ENCODE measurements at regions not wholly inside any gene's neighbourhood (a gene's known extent, or its start where the extent isn't known, plus 50 kb on each side); places are given as distances from the start of the nearest gene placed in this dataset.
"Not testable (repeated sequence)": the region's sequence is repeated elsewhere in the genome, so short reads cannot be mapped to it uniquely, and the experiment has no call there.

- H3K36me3 Mint-ChIP-seq, result no peaks in the 10 kb centered on the region
- H3K9me3 Mint-ChIP-seq, result no peaks in the 10 kb centered on the region
- DNase-seq (ENCODE audit: low spot score in 2 of 2), result no peak
- H3K27ac Mint-ChIP-seq, result no peak overlapping the region
- no peak for ATAC-seq
Observed at GRCh38 chr5:68126886-68127285, 88.7 kb upstream of the PIK3R1 start.

- no peaks in the 10 kb centered on the region for H3K9me3 Mint-ChIP-seq
- no peaks in the 10 kb centered on the region for H3K36me3 Mint-ChIP-seq
- no peak overlapping the region for H3K27ac Mint-ChIP-seq
- DNase-seq (ENCODE audit: low spot score in 2 of 2) (no peak), ATAC-seq (peak in 1 of 2 donors; percentile 18)
Observed at GRCh38 chr5:68122439-68123328, 92.9 kb upstream of the PIK3R1 start.

- Mint-ChIP-seq H3K27ac (no peak overlapping the region), H3K36me3 (no peaks in the 10 kb centered on the region), H3K9me3 (no peaks in the 10 kb centered on the region)
- no peak for DNase-seq (ENCODE audit: low spot score in 2 of 2)
- no peak for ATAC-seq
Observed at GRCh38 chr5:68116868-68117411, 98.6 kb upstream of the PIK3R1 start.

DNA sequence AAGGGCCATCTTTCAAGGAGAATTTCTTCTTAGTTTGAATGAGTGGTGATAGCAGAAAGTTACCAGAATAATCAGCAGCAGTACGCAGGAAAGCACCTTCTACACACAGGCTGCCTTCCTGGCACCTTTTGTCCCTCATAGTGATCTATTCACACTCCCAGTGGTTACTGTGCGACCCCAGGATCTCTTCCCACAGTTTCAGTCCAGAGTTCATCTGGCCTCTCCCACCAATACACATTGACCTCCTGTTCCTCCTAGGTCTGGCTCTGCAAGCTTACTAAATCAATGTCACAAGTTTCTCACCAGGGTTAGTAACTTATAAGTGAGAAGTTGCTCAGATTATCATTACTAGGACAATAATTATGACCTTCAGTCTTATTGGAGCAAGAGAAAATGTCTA, 99.1 kb upstream of the PIK3R1 start:
- Mint-ChIP-seq H3K36me3 (no peaks in the 10 kb centered on the region), H3K9me3 (no peaks in the 10 kb centered on the region), H3K27ac (no peak overlapping the region)
- ATAC-seq (no peak), DNase-seq (ENCODE audit: low spot score in 2 of 2) (no peak)

DNA sequence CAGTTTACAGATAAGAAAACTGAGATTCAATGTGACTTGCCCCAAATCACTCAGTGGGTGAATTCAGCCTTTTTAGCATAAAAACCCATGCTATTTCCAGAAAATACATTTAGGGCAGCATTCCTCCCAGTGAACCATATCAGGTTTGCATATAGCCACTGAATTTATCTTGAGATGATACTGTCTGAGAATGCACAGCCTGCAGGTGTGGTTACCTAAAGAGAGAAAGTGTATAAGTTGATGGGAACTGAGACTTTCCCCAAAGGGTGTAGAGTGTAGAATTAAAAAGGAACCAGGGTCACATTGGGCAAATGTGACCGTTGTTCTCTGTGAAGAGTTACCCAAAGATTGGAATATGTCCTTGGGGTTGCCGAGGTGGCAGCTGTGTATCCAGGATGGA, 100.0 kb upstream of the PIK3R1 start:
- Mint-ChIP-seq H3K27ac (no peak overlapping the region), H3K9me3 (no peaks in the 10 kb centered on the region), H3K36me3 (no peaks in the 10 kb centered on the region)
- ATAC-seq (no peak), DNase-seq (ENCODE audit: low spot score in 2 of 2) (no peak)

DNA sequence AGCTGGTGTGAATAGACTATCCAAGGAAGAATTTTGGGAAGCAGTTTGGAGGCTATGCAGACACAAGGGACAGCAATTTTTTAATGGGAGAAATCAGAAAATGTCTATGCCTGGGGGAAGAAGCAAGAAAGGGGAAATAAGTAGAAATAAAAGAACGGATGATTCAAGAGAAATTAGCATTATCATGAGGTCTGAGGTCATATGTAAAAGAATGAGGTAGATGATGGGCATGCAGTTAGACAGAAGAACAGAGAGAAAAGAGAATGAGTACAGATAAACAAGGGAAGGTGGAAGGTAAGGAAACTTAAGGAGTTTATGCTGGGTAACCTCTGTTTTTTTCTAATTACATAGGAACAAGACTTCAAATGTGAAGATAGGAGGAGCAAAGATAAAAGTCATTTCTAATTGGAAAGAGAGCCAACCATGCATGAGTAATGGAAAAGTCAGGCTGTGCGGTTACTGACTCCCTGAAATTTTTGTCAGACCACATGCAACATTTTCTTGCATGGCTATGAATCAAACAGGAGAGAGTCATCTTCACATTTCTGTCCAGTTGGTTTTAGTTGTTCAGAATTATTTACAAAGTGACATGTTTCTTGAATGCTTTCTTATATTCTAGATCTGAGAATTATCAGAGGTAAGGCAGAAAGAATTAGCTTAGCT, 101.0 kb upstream of the PIK3R1 start:
- Mint-ChIP-seq H3K36me3 (no peaks in the 10 kb centered on the region), H3K9me3 (no peaks in the 10 kb centered on the region), H3K27ac (no peak overlapping the region)
- DNase-seq (ENCODE audit: low spot score in 2 of 2) (no peak), ATAC-seq (peak in 1 of 2 donors; percentile 26)

- no peak for DNase-seq (ENCODE audit: low spot score in 2 of 2)
- no peak for ATAC-seq
- Mint-ChIP-seq H3K27ac (no peak overlapping the region), H3K36me3 (no peaks in the 10 kb centered on the region), H3K9me3 (no peaks in the 10 kb centered on the region)
Observed at GRCh38 chr5:68112658-68113057, 102.9 kb upstream of the PIK3R1 start.

DNA sequence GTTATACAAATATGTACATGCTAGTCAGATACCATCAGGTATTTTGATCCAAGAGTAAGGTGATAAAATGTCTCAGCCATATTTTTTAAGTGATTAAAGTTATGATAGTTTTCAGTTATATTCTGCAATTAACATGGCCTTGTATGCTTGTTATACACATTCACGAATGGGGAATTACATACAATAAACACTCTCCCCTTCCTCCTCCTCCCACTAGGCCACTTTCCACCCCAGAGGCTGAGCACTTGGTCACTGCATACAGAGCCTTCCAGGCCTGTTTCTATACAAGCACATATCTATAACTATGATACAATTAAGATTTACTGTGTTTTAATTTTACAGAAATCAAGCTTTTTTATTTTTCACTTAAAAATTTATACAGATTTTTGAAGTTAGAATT, 104.7 kb upstream of the PIK3R1 start:
- Mint-ChIP-seq H3K36me3 (no peaks in the 10 kb centered on the region), H3K9me3 (no peaks in the 10 kb centered on the region), H3K27ac (no peak overlapping the region)
- DNase-seq (ENCODE audit: low spot score in 2 of 2), result no peak
- no peak for ATAC-seq

GRCh38 chr5:68110264-68110663, 105.3 kb upstream of the PIK3R1 start:
- Mint-ChIP-seq H3K9me3 (no peaks in the 10 kb centered on the region), H3K27ac (no peak overlapping the region), H3K36me3 (no peaks in the 10 kb centered on the region)
- ATAC-seq, result no peak
- no peak for DNase-seq (ENCODE audit: low spot score in 2 of 2)

DNA sequence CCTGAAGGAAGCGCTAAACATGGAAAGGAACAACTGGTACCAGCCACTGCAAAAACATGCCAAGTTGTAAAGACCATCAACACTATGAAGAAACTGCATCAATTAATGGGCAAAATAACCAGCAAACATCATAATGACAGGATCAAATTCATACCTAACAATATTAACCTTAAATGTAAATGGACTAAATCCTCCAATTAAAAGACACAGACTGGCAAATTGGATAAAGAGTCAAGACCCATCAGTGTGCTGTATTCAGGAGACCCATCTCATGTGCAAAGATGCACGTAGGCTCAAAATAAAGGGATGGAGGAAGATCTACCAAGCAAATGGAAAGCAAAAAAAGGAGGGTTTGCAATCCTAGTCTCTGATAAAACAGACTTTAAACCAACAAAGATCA, 111.3 kb upstream of the PIK3R1 start:
- not testable (repeated sequence) for H3K9me3 Mint-ChIP-seq; H3K27ac Mint-ChIP-seq; DNase-seq (ENCODE audit: low spot score in 2 of 2); ATAC-seq
- H3K36me3 Mint-ChIP-seq, result peaks cover 7 to 13% of the 10 kb centered on the region in 2 donors

- H3K27ac Mint-ChIP-seq; ATAC-seq; DNase-seq (ENCODE audit: low spot score in 2 of 2): not testable (repeated sequence)
- H3K9me3 Mint-ChIP-seq, result peaks cover 4 to 16% of the 10 kb centered on the region in 2 donors
- H3K36me3 Mint-ChIP-seq, result peaks cover 7 to 13% of the 10 kb centered on the region in 2 donors
Observed at GRCh38 chr5:68103297-68103696, 112.3 kb upstream of the PIK3R1 start.

- H3K36me3 Mint-ChIP-seq, result peaks cover 7 to 8% of the 10 kb centered on the region in 2 donors
- H3K27ac Mint-ChIP-seq, result no peak overlapping the region
- peaks cover 13 to 21% of the 10 kb centered on the region in 2 donors for H3K9me3 Mint-ChIP-seq
- DNase-seq (ENCODE audit: low spot score in 2 of 2), result no peak
- ATAC-seq, result no peak
Observed at GRCh38 chr5:68099327-68099726, 116.2 kb upstream of the PIK3R1 start.

DNA sequence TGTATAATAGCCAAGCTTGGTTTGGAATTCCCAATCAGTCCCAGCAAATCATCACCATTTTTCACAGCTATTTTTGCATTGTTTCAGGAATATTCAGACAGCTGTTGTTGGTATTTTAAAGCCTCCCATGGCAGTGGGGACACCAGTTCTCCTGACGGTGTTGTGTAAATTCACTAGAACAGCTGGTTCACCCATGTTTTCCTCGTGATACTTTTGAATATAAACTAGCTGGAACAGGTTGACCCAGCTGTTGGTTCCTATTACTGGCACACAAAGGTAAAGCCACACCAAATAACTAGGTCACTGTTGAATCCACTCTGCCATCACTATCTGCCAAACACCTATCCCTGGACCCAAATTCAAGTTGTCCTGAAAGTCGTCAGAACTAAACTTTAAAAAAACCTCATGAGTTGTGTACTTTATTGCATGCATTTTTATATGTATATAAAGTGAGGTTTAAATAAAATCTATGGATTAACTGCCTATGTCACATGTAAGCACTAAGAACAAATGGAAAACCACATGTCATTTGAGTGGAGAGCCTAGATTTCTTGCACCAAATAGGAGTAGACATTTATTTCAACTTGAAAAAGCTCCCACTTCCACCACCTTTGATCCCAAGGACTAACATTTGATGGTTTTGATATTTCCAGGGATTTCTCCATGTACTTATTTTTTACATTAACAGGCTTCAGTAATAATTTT, 121.9 kb upstream of the PIK3R1 start:
- peaks cover 14 to 18% of the 10 kb centered on the region in 2 donors for H3K9me3 Mint-ChIP-seq
- H3K36me3 Mint-ChIP-seq, result no peaks in the 10 kb centered on the region
- ATAC-seq (no peak), DNase-seq (ENCODE audit: low spot score in 2 of 2) (no peak)
- no peak overlapping the region for H3K27ac Mint-ChIP-seq

DNA sequence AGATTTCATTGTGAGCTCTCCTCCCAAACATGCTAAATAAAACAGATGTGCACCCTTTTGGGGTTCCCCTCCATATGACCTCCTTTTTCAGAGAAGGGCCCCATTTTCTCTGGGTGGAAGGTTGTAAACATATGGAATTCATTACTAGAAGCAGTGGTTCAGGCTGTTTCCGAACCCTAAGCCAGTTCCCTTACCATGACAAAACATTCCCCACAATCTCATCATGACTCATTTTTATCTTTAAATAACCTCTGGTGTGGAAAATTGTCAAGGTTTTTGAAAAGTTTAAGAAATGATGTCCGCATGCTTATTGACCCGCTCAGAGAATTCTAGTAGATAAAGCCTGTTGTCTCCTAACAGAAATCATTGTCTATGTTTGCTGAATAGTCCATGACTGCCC, 127.3 kb upstream of the PIK3R1 start:
- ATAC-seq (no peak), DNase-seq (ENCODE audit: low spot score in 2 of 2) (no peak)
- no peak overlapping the region for H3K27ac Mint-ChIP-seq
- peaks cover 5% of the 10 kb centered on the region in 2 donors for H3K9me3 Mint-ChIP-seq
- H3K36me3 Mint-ChIP-seq, result no peaks in the 10 kb centered on the region

DNA sequence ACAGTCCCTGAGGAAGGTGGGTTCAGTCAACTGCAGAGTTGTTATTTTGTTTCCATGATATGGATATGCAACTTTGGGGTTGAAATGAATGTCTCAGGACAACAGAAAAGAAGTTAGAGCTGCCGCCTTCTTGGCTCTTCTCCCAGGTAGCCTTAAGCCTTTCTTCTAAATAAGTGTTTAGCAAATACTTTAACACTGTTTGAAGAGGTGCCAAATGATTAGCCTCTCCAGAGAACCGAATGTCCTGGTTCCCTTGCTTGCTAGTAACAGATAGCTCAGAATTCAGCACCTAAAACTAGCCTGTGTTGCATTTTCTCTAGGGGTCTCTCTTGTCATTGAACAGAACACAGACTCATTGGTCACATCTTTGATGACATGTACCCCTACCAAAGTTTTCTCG, 127.7 kb upstream of the PIK3R1 start:
- H3K27ac Mint-ChIP-seq, result no peak overlapping the region

DNA sequence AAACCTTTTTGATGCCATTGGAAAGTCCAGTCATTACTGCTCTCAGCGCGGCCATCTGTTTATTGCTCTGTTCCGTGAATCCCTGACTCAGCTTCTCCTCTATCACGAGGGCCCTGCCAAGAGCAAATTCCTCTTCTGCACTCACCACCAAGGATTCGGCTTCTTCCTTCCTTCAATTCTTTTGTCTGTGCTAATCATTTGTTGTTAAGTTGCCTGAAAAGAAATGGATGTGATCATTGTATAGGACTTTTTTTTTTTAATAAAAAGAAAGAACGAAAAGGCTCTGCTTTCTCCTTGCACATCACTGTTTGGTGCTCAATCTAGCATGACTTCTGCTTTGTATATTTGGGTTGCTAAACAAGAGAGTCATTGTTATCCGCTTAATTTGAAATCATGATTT, 128.7 kb upstream of the PIK3R1 start:
- Mint-ChIP-seq H3K27ac (no peak overlapping the region), H3K9me3 (peaks cover 5% of the 10 kb centered on the region in 2 donors), H3K36me3 (no peaks in the 10 kb centered on the region)
- DNase-seq (ENCODE audit: low spot score in 2 of 2), result no peak
- no peak for ATAC-seq

More for the DNA sequence above, 127.7 kb upstream of the PIK3R1 start:
- Mint-ChIP-seq H3K9me3 (peaks cover 5% of the 10 kb centered on the region in 2 donors), H3K36me3 (no peaks in the 10 kb centered on the region)
- DNase-seq (ENCODE audit: low spot score in 2 of 2) (no peak), ATAC-seq (no peak)

GRCh38 chr5:68086439-68086838, 129.1 kb upstream of the PIK3R1 start:
- Mint-ChIP-seq H3K9me3 (peaks cover 5% of the 10 kb centered on the region in 2 donors), H3K27ac (no peak overlapping the region), H3K36me3 (no peaks in the 10 kb centered on the region)
- DNase-seq (ENCODE audit: low spot score in 2 of 2) (no peak), ATAC-seq (no peak)

All from activated naive CD4-positive, alpha-beta T cell treated with anti-CD3 and anti-CD28 coated beads, Interleukin-2, amount 50 U/mL, for 72 hours (primary cell).